BLaER1 (cell line): ENCODE measurements at regions not wholly inside any gene's neighbourhood (a gene's known extent, or its start where the extent isn't known, plus 50 kb on each side); places are given as distances from the start of the nearest gene placed in this dataset.
"Not testable (repeated sequence)": the region's sequence is repeated elsewhere in the genome, so short reads cannot be mapped to it uniquely, and the experiment has no call there.

Experiments used
- H3K27ac ChIP-seq: shearing (Covaris generic); formaldehyde crosslinking; 2 replicates; pipeline ENCODE4 v1.8.1; 2022
- H3K27me3 ChIP-seq: shearing (Covaris generic); formaldehyde crosslinking; 2 replicates; pipeline ENCODE4 v1.8.1; 2022
- H3K36me3 ChIP-seq: shearing (Covaris generic); formaldehyde crosslinking; 2 replicates; pipeline ENCODE4 v1.8.1; 2022
- H3K4me1 ChIP-seq: shearing (Covaris generic); formaldehyde crosslinking; 2 replicates; pipeline ENCODE4 v1.8.1; 2022
- H3K4me2 ChIP-seq: shearing (Covaris generic); formaldehyde crosslinking; 2 replicates; pipeline ENCODE4 v1.8.1; 2022
- H3K4me3 ChIP-seq: shearing (Covaris generic); formaldehyde crosslinking; 2 replicates; pipeline ENCODE4 v1.8.1; 2022
- H3K9ac ChIP-seq: shearing (Covaris generic); formaldehyde crosslinking; 2 replicates; pipeline ENCODE4 v1.8.1; 2022
- H3K9me3 ChIP-seq: shearing (Covaris generic); formaldehyde crosslinking; 2 replicates; pipeline ENCODE4 v1.8.1; 2022
- H4K20me1 ChIP-seq: shearing (Covaris generic); formaldehyde crosslinking; 2 replicates; pipeline ENCODE4 v1.8.1; 2022
- Cebpa-rat ChIP-seq: shearing (Covaris generic); IDR thresholded peaks from 2 replicates; pipeline ENCODE4 v1.8.1; 2022

- no peak overlapping the region for H3K4me2 ChIP-seq
- H3K27me3 ChIP-seq = no peaks in the 10 kb centered on the region
- H3K9me3 ChIP-seq = no peaks in the 10 kb centered on the region
- H4K20me1 ChIP-seq = no peaks in the 10 kb centered on the region
- H3K27ac ChIP-seq = no peak overlapping the region
- H3K4me3 ChIP-seq = no peak overlapping the region
- TF ChIP-seq Cebpa-rat = no peak
- no peaks in the 10 kb centered on the region for H3K4me1 ChIP-seq
- H3K9ac ChIP-seq = no peak overlapping the region
- no peaks in the 10 kb centered on the region for H3K36me3 ChIP-seq
Measured at GRCh38 chr1:195867638-195868037, 740.6 kb downstream of the KCNT2 start.

GRCh38 chr1:195866781-195867222 is 741.4 kb downstream of the KCNT2 start:
- Histone ChIP-seq H3K4me1 (no peaks in the 10 kb centered on the region), H4K20me1 (no peaks in the 10 kb centered on the region), H3K9me3 (no peaks in the 10 kb centered on the region), H3K4me2 (no peak overlapping the region), H3K27me3 (no peaks in the 10 kb centered on the region), H3K27ac (no peak overlapping the region), H3K9ac (no peak overlapping the region), H3K4me3 (no peak overlapping the region), H3K36me3 (no peaks in the 10 kb centered on the region)
- TF ChIP-seq Cebpa-rat = no peak

GRCh38 chr1:195866091-195866780 is 742.0 kb downstream of the KCNT2 start:
- Histone ChIP-seq H3K4me2 (no peak overlapping the region), H3K4me1 (no peaks in the 10 kb centered on the region), H3K36me3 (no peaks in the 10 kb centered on the region), H3K9ac (no peak overlapping the region), H3K27ac (no peak overlapping the region), H3K9me3 (no peaks in the 10 kb centered on the region), H3K27me3 (no peaks in the 10 kb centered on the region), H4K20me1 (no peaks in the 10 kb centered on the region), H3K4me3 (no peak overlapping the region)
- no peak for TF ChIP-seq Cebpa-rat

- H3K4me2 ChIP-seq = no peak overlapping the region
- no peaks in the 10 kb centered on the region for H3K36me3 ChIP-seq
- no peaks in the 10 kb centered on the region for H3K4me1 ChIP-seq
- no peak for TF ChIP-seq Cebpa-rat
- H3K27ac ChIP-seq = no peak overlapping the region
- no peak overlapping the region for H3K9ac ChIP-seq
- H3K9me3 ChIP-seq = no peaks in the 10 kb centered on the region
- H3K4me3 ChIP-seq = no peak overlapping the region
- H4K20me1 ChIP-seq = no peaks in the 10 kb centered on the region
- H3K27me3 ChIP-seq = no peaks in the 10 kb centered on the region
Measured at GRCh38 chr1:195851804-195852203, 756.4 kb downstream of the KCNT2 start.

- no peaks in the 10 kb centered on the region for H4K20me1 ChIP-seq
- H3K9me3 ChIP-seq = no peaks in the 10 kb centered on the region
- no peaks in the 10 kb centered on the region for H3K4me1 ChIP-seq
- H3K4me2 ChIP-seq = no peak overlapping the region
- no peaks in the 10 kb centered on the region for H3K36me3 ChIP-seq
- no peak for TF ChIP-seq Cebpa-rat
- H3K27ac ChIP-seq = no peak overlapping the region
- no peaks in the 10 kb centered on the region for H3K27me3 ChIP-seq
- H3K4me3 ChIP-seq = no peak overlapping the region
- no peak overlapping the region for H3K9ac ChIP-seq
Measured at GRCh38 chr1:195851016-195851601, 757.1 kb downstream of the KCNT2 start.

GRCh38 chr1:195849180-195849579 is 759.1 kb downstream of the KCNT2 start:
- Histone ChIP-seq H3K4me1 (no peaks in the 10 kb centered on the region), H4K20me1 (no peaks in the 10 kb centered on the region), H3K9me3 (no peaks in the 10 kb centered on the region), H3K9ac (no peak overlapping the region), H3K4me2 (no peak overlapping the region), H3K36me3 (no peaks in the 10 kb centered on the region), H3K4me3 (no peak overlapping the region), H3K27me3 (no peaks in the 10 kb centered on the region), H3K27ac (no peak overlapping the region)
- no peak for TF ChIP-seq Cebpa-rat

GRCh38 chr1:195847957-195848875 is 760.0 kb downstream of the KCNT2 start:
- not testable (repeated sequence) for H3K27me3 ChIP-seq, H4K20me1 ChIP-seq, H3K36me3 ChIP-seq, H3K4me3 ChIP-seq, H3K9ac ChIP-seq, H3K4me2 ChIP-seq, H3K4me1 ChIP-seq, H3K9me3 ChIP-seq, H3K27ac ChIP-seq

- Histone ChIP-seq H3K4me2 (no peak overlapping the region), H4K20me1 (no peaks in the 10 kb centered on the region)
- TF ChIP-seq Cebpa-rat = no peak
Measured at GRCh38 chr1:195831789-195832188, 776.5 kb downstream of the KCNT2 start.

GRCh38 chr1:195828325-195828724 is 779.9 kb downstream of the KCNT2 start:
- Histone ChIP-seq H3K27me3 (no peaks in the 10 kb centered on the region), H3K9me3 (no peaks in the 10 kb centered on the region), H4K20me1 (no peaks in the 10 kb centered on the region), H3K4me1 (no peaks in the 10 kb centered on the region), H3K4me3 (no peak overlapping the region), H3K36me3 (no peaks in the 10 kb centered on the region), H3K9ac (no peak overlapping the region), H3K4me2 (no peak overlapping the region), H3K27ac (no peak overlapping the region)
- no peak for TF ChIP-seq Cebpa-rat

More at GRCh38 chr1:195831789-195832188, 776.5 kb downstream of the KCNT2 start:
- Histone ChIP-seq H3K4me3 (no peak overlapping the region), H3K36me3 (no peaks in the 10 kb centered on the region), H3K27ac (no peak overlapping the region), H3K9ac (no peak overlapping the region), H3K9me3 (no peaks in the 10 kb centered on the region), H3K4me1 (no peaks in the 10 kb centered on the region), H3K27me3 (no peaks in the 10 kb centered on the region)

GRCh38 chr1:195820925-195821324 is 787.3 kb downstream of the KCNT2 start:
- no peak overlapping the region for H3K27ac ChIP-seq
- no peaks in the 10 kb centered on the region for H3K36me3 ChIP-seq
- no peak overlapping the region for H3K4me2 ChIP-seq
- H3K27me3 ChIP-seq = no peaks in the 10 kb centered on the region
- no peak for TF ChIP-seq Cebpa-rat
- H3K4me1 ChIP-seq = no peaks in the 10 kb centered on the region
- H3K9me3 ChIP-seq = no peaks in the 10 kb centered on the region
- no peak overlapping the region for H3K9ac ChIP-seq
- no peak overlapping the region for H3K4me3 ChIP-seq
- H4K20me1 ChIP-seq = no peaks in the 10 kb centered on the region
